Gastroesophageal sphincter (tissue), 3 donors: ENCODE measurements at regions not wholly inside any gene's neighbourhood (a gene's known extent, or its start where the extent isn't known, plus 50 kb on each side); places are given as distances from the start of the nearest gene placed in this dataset.

Experiments used
- POLR2A ChIP-seq, 2 donors: fragments of 450-650 bp; IDR thresholded peaks; one replicate each; pipeline ENCODE4 v1.6.1; 2017; ENCODE audit warnings: antibody characterized with exemption in 2 of 2, mild to moderate bottlenecking in 2 of 2, moderate library complexity in 1 of 2
- POLR2AphosphoS5 ChIP-seq: sonication (generic); formaldehyde crosslinking; IDR thresholded peaks from one replicate; pipeline ENCODE4 v1.6.1; 2017; ENCODE audit warnings: antibody characterized with exemption
- TF ChIP-seq, protein P1 (sequence below), 4 experiments: fragments of 200-600 bp in 2 of 4; fragments of 450-650 bp in 2 of 4; sonication (generic) in 1 of 4; IDR thresholded peaks; one replicate each; pipeline ENCODE4 v1.5.1; 2017 to 2019; ENCODE audit warnings: antibody characterized with exemption in 4 of 4, mild to moderate bottlenecking in 2 of 4, moderate library complexity in 2 of 4

DNA sequence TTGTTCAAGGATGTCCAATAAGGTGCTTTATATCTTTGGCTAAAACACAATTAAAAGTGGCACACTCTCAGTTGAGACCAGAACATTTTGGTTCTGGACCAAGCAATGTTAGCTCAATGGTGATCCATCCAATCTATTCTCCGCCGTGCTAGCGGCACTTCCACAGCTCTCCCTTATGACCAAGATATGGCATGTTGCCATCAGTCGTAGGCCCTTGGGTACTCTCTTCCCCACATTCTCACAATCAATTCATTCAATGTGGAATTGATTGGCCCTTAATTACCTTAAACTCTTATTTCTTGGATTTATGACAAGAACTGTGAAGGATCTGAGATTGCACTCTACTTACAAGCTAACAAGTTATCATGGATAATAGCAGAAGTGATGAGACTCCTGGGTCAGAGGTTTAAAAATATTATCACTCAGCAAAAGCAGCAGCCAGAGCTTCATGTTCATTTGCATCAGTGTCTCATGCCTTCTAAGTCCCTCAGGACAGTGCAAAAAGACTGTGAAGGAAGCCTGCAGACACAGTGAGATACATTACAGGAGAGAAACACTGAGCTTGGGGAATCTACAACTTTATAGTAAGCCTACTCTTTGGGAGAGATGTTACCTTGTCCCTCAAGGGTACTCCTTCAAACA lies 80.0 kb upstream of the ARG1 start:
- no peak for TF ChIP-seq POLR2A (IDR thresholded peaks at IDR 0.05)
- TF ChIP-seq, protein P1, sequence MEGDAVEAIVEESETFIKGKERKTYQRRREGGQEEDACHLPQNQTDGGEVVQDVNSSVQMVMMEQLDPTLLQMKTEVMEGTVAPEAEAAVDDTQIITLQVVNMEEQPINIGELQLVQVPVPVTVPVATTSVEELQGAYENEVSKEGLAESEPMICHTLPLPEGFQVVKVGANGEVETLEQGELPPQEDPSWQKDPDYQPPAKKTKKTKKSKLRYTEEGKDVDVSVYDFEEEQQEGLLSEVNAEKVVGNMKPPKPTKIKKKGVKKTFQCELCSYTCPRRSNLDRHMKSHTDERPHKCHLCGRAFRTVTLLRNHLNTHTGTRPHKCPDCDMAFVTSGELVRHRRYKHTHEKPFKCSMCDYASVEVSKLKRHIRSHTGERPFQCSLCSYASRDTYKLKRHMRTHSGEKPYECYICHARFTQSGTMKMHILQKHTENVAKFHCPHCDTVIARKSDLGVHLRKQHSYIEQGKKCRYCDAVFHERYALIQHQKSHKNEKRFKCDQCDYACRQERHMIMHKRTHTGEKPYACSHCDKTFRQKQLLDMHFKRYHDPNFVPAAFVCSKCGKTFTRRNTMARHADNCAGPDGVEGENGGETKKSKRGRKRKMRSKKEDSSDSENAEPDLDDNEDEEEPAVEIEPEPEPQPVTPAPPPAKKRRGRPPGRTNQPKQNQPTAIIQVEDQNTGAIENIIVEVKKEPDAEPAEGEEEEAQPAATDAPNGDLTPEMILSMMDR (IDR thresholded peaks at IDR 0.05): no peak
- TF ChIP-seq POLR2AphosphoS5: no peak
